ENCODE measurements at regions not wholly inside any gene's neighbourhood (a gene's known extent, or its start where the extent isn't known, plus 50 kb on each side); places are given as distances from the start of the nearest gene placed in this dataset.

- DNase-seq, result no peak
Observed at GRCh38 chr6:104614394-104614793, 245.3 kb downstream of the HACE1 start.

GRCh38 chr6:104613416-104614001, 246.2 kb downstream of the HACE1 start:
- no peak for DNase-seq

GRCh38 chr6:104612541-104612940, 247.2 kb downstream of the HACE1 start:
- no peak for DNase-seq

GRCh38 chr6:104608101-104608500, 251.6 kb downstream of the HACE1 start:
- DNase-seq, result peak; percentile 17

GRCh38 chr6:104607501-104607900, 252.2 kb downstream of the HACE1 start:
- no peak for DNase-seq

- no peak for DNase-seq
Observed at GRCh38 chr6:104606361-104606760, 253.4 kb downstream of the HACE1 start.

GRCh38 chr6:104604685-104605084, 255.0 kb downstream of the HACE1 start:
- no peak for DNase-seq

- DNase-seq, result no peak
Observed at GRCh38 chr6:104603108-104603745, 256.5 kb downstream of the HACE1 start.

GRCh38 chr6:104601721-104602120, 258.0 kb downstream of the HACE1 start:
- DNase-seq, result peak; percentile 5

GRCh38 chr6:104601131-104601651, 258.5 kb downstream of the HACE1 start:
- DNase-seq, result no peak

GRCh38 chr6:104600639-104600931, 259.1 kb downstream of the HACE1 start:
- DNase-seq, result no peak

- no peak for DNase-seq
Observed at GRCh38 chr6:104599821-104600638, 259.7 kb downstream of the HACE1 start.

- DNase-seq, result no peak
Observed at GRCh38 chr6:104597541-104598050, 262.1 kb downstream of the HACE1 start.

- no peak for DNase-seq
Observed at GRCh38 chr6:104596091-104596490, 263.6 kb downstream of the HACE1 start.

GRCh38 chr6:104595311-104595820, 264.4 kb downstream of the HACE1 start:
- no peak for DNase-seq

- DNase-seq, result no peak
Observed at GRCh38 chr6:104591573-104592334, 268.0 kb downstream of the HACE1 start.

GRCh38 chr6:104589940-104590339, 269.8 kb downstream of the HACE1 start:
- no peak for DNase-seq

GRCh38 chr6:104585646-104586045, 274.1 kb downstream of the HACE1 start:
- no peak for DNase-seq

- DNase-seq, result no peak
Observed at GRCh38 chr6:104580452-104580851, 279.3 kb downstream of the HACE1 start.

GRCh38 chr6:104579310-104579863, 280.3 kb downstream of the HACE1 start:
- no peak for DNase-seq

- DNase-seq, result no peak
Observed at GRCh38 chr6:104575536-104575935, 284.2 kb downstream of the HACE1 start.

GRCh38 chr6:104574135-104574750, 285.5 kb downstream of the HACE1 start:
- DNase-seq, result no peak

Measured in hematopoietic multipotent progenitor cell treated with erythropoietin and hydrocortisone succinate and interleukin-3 and kit ligand, for 4 days (in vitro differentiated cells).